ENCODE measurements at regions not wholly inside any gene's neighbourhood (a gene's known extent, or its start where the extent isn't known, plus 50 kb on each side); places are given as distances from the start of the nearest gene placed in this dataset.

- no peak for FAIRE-seq
- Histone ChIP-seq H3K4me3 (no peak overlapping the region), H3K4me2 (no peak overlapping the region), H3K27ac (no peak overlapping the region), H3K9me3 (no peaks in the 10 kb centered on the region), H3K4me1 (no peaks in the 10 kb centered on the region)
- no peak for ATAC-seq
- DNase-seq (ENCODE audit: low read depth in 1 of 2, low spot score in 1 of 2) = no peak
- ChIA-PET CTCF (no interaction called here), POLR2A (no interaction called here)
- 41% methylated on average over 4 of the region's 4 CpGs for WGBS (ENCODE audit: missing lambda C conversion rate)
- no peak for TF ChIP-seq TP53 (CRISPR knock-in tag; IDR thresholded peaks at IDR 0.05)
- no peak for TF ChIP-seq HMGXB4 (CRISPR knock-in tag; IDR thresholded peaks at IDR 0.05; ENCODE audit: borderline replicate concordance)
- TF ChIP-seq CHD2 (IDR thresholded peaks at IDR 0.05; ENCODE audit: low read length, partially characterized antibody) = no peak
- TF ChIP-seq, protein P1, sequence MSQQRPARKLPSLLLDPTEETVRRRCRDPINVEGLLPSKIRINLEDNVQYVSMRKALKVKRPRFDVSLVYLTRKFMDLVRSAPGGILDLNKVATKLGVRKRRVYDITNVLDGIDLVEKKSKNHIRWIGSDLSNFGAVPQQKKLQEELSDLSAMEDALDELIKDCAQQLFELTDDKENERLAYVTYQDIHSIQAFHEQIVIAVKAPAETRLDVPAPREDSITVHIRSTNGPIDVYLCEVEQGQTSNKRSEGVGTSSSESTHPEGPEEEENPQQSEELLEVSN (IDR thresholded peaks at IDR 0.05; ENCODE audit: borderline replicate concordance, low read depth) = no peak
- no peak for TF ChIP-seq HOXA7 (CRISPR knock-in tag; IDR thresholded peaks at IDR 0.05)
- TF ChIP-seq, protein P2, sequence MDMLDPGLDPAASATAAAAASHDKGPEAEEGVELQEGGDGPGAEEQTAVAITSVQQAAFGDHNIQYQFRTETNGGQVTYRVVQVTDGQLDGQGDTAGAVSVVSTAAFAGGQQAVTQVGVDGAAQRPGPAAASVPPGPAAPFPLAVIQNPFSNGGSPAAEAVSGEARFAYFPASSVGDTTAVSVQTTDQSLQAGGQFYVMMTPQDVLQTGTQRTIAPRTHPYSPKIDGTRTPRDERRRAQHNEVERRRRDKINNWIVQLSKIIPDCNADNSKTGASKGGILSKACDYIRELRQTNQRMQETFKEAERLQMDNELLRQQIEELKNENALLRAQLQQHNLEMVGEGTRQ (IDR thresholded peaks at IDR 0.05) = no peak
- TF ChIP-seq KDM5A (IDR thresholded peaks at IDR 0.05) = no peak
- no peak for TF ChIP-seq NFE2L2 (conservative IDR thresholded peaks at IDR 0.05; ENCODE audit: low read length)
- TF ChIP-seq, protein P3, sequence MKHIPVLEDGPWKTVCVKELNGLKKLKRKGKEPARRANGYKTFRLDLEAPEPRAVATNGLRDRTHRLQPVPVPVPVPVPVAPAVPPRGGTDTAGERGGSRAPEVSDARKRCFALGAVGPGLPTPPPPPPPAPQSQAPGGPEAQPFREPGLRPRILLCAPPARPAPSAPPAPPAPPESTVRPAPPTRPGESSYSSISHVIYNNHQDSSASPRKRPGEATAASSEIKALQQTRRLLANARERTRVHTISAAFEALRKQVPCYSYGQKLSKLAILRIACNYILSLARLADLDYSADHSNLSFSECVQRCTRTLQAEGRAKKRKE (CRISPR knock-in tag; IDR thresholded peaks at IDR 0.05; ENCODE audit: low read depth) = no peak
Observed at GRCh38 chr11:109364851-109365250, 57.1 kb upstream of the C11orf87 start.

DNA sequence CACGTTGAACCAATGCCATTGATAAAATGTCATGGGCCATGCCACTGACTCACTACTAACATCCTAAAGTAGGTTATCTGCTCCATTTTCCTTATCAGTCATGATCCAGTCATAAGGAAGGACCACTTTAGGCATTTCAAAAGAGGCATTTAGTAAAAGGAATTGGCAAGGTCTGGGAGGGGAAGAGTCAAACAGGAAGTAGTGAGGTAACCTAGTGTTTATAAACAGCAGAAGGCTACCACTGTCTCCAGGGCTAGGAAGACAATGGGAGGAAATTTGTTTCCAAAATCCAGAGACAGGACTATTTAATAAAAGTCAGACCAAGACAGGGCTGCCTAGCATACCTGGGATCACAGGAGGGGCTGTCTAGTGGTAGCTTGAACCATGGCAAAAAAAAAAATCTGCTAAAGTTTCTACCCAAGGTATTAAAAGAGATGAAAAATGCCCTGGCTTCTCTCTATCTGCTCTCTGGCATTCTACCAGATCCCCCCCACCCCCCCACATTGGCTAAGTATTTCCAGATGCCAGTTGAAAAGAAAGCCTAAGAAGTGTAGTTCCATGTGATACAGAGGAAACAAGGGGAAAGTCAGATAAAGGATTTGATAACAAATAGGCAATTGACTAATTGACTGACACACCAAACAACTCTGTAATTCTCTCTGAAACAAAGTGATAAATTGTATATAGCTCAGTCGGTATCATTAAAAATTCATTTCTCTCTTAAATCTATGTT, 50.4 kb upstream of the C11orf87 start:
- 1% methylated on average over 2 of the region's 2 CpGs for WGBS (ENCODE audit: missing lambda C conversion rate)
- no peak for FAIRE-seq
- DNase-seq (ENCODE audit: low read depth in 1 of 2, low spot score in 1 of 2) = no peak
- ChIA-PET CTCF (no interaction called here), POLR2A (no interaction called here)
- ATAC-seq = no peak
- Histone ChIP-seq H3K4me1 (no peaks in the 10 kb centered on the region), H3K4me3 (no peak overlapping the region), H3K4me2 (no peak overlapping the region), H3K9me3 (no peaks in the 10 kb centered on the region; the same call in 2 of the 3 replicates), H3K27ac (no peak overlapping the region)
- TF ChIP-seq ELK1 (IDR thresholded peaks at IDR 0.05; ENCODE audit: low read depth, low read length) (no peak), MAZ (IDR thresholded peaks at IDR 0.05; ENCODE audit: borderline replicate concordance, low read depth, low read length) (no peak), CEBPB (IDR thresholded peaks at IDR 0.05) (no peak), CBX2 (IDR thresholded peaks at IDR 0.05; ENCODE audit: borderline replicate concordance, low read depth) (no peak), HMGXB4 (CRISPR knock-in tag; IDR thresholded peaks at IDR 0.05; ENCODE audit: borderline replicate concordance) (no peak), SREBF2 (IDR thresholded peaks at IDR 0.05) (no peak)

Small RNAs in the stretch of these regions (small RNA-seq; reads per million reads assigned to genes)
- 0 reads per million in 6 experiments for gene RF00157
- gene RNA5SP349 = 0 reads per million in 6 experiments
- 0 reads per million in 6 experiments for gene RNU6-654P
